PC-3 (cell line): ENCODE measurements at regions not wholly inside any gene's neighbourhood (a gene's known extent, or its start where the extent isn't known, plus 50 kb on each side); places are given as distances from the start of the nearest gene placed in this dataset.
"Not testable (repeated sequence)": the region's sequence is repeated elsewhere in the genome, so short reads cannot be mapped to it uniquely, and the experiment has no call there.

Experiments used
- ATAC-seq: fragments of 200-7000 bp; cut with Tn5 transposase; 2 replicates; pipeline ENCODE4 v1.9.1; 2020; ENCODE audit warnings: mild to moderate bottlenecking, moderate library complexity
- BruUV-seq: library from RNA; stranded (reverse); fragments of 400-500 nt; replicated peaks from 2 replicates; lab custom pipeline; 2021; lab: Mats Ljungman, UMichigan
- CTCF ChIA-PET: fragments of 300-600 bp; sonication (Branson Sonifier 250); formaldehyde crosslinking; loops from one replicate; lab custom pipeline; 2022; ENCODE audit warnings: antibody characterized with exemption; lab: Charles Lee
- POLR2A ChIA-PET: fragments of 300-600 bp; sonication (Branson Sonifier 250); formaldehyde crosslinking; loops from one replicate; lab custom pipeline; 2022; ENCODE audit warnings: antibody characterized with exemption; ENCODE audit not compliant: unreplicated experiment; lab: Charles Lee
- DNase-seq: peaks from one replicate; pipeline ENCODE4 v3.0.0-alpha.2; 2015
- H2AFZ ChIP-seq: fragments of 300-600 bp; sonication (generic); 2 replicates; pipeline ENCODE4 v1.6.0; 2016; ENCODE audit warnings: antibody characterized with exemption, low read length
- H3F3A ChIP-seq: fragments of 300-600 bp; sonication (generic); one replicate; pipeline ENCODE4 v1.6.0; 2017; ENCODE audit warnings: antibody characterized with exemption, low read length, control low read depth, mild to moderate bottlenecking; ENCODE audit not compliant: unreplicated experiment
- H3K27ac ChIP-seq: fragments of 300-600 bp; sonication (generic); 2 replicates; pipeline ENCODE4 v1.5.1; 2016; ENCODE audit warnings: mild to moderate bottlenecking, low read length
- H3K27me3 ChIP-seq: fragments of 300-600 bp; sonication (generic); 2 replicates; pipeline ENCODE4 v1.6.1; 2016; ENCODE audit warnings: low read length, mixed read lengths
- H3K36me3 ChIP-seq: fragments of 300-600 bp; sonication (generic); 2 replicates; pipeline ENCODE4 v1.6.1; 2016; ENCODE audit warnings: low read depth, mixed run types, low read length, mixed read lengths
- H3K4me1 ChIP-seq: fragments of 300-600 bp; sonication (generic); 2 replicates; pipeline ENCODE4 v1.5.1; 2016; ENCODE audit warnings: low read length; ENCODE audit not compliant: insufficient read depth
- H3K4me2 ChIP-seq: fragments of 300-600 bp; sonication (generic); 2 replicates; pipeline ENCODE4 v1.6.0; 2016; ENCODE audit warnings: low read length
- H3K4me3 ChIP-seq: fragments of 300-600 bp; sonication (generic); 2 replicates; pipeline ENCODE4 v1.5.1; 2016; ENCODE audit warnings: mild to moderate bottlenecking, low read length, mixed read lengths
- H3K79me2 ChIP-seq: fragments of 300-600 bp; sonication (generic); 2 replicates; pipeline ENCODE4 v1.6.1; 2017; ENCODE audit warnings: low read length, mixed read lengths
- H3K9ac ChIP-seq: fragments of 300-600 bp; sonication (generic); 2 replicates; pipeline ENCODE4 v1.6.0; 2016; ENCODE audit warnings: mild to moderate bottlenecking, low read length
- H3K9me2 ChIP-seq: fragments of 300-600 bp; sonication (generic); replicated peaks from 2 replicates; pipeline ENCODE4 v1.6.1; 2016; ENCODE audit warnings: mixed run types, low read length, mixed read lengths
- H3K9me3 ChIP-seq: fragments of 300-600 bp; sonication (generic); 2 replicates; pipeline ENCODE4 v1.6.1; 2016; ENCODE audit warnings: low read length, mixed read lengths
- H4K20me1 ChIP-seq: fragments of 300-600 bp; sonication (generic); 2 replicates; pipeline ENCODE4 v1.6.1; 2016; ENCODE audit warnings: low read length, mixed read lengths
- EZH2 ChIP-seq: fragments of 300-600 bp; sonication (generic); IDR thresholded peaks from one replicate; pipeline ENCODE4 v1.6.1; 2017; ENCODE audit warnings: antibody characterized with exemption, mild to moderate bottlenecking, low read length; ENCODE audit not compliant: unreplicated experiment
- EZH2phosphoT487 ChIP-seq: fragments of 300-600 bp; sonication (generic); IDR thresholded peaks from 2 replicates; pipeline ENCODE4 v1.6.1; 2018; ENCODE audit warnings: mild to moderate bottlenecking, antibody characterized with exemption, low read length, borderline replicate concordance
- intact Hi-C: fragments of 100-400 bp; cut with micrococcal nuclease; formaldehyde crosslinking; loops from 2 replicates; pipeline ENCODE4 v1.9.0; 2023
- TF ChIP-seq, protein P1 (sequence below): fragments of 300-600 bp; sonication (generic); conservative IDR thresholded peaks from 2 replicates; pipeline ENCODE4 v1.5.1; 2017; ENCODE audit warnings: antibody characterized with exemption, low read depth, mild to moderate bottlenecking, low read length

DNA sequence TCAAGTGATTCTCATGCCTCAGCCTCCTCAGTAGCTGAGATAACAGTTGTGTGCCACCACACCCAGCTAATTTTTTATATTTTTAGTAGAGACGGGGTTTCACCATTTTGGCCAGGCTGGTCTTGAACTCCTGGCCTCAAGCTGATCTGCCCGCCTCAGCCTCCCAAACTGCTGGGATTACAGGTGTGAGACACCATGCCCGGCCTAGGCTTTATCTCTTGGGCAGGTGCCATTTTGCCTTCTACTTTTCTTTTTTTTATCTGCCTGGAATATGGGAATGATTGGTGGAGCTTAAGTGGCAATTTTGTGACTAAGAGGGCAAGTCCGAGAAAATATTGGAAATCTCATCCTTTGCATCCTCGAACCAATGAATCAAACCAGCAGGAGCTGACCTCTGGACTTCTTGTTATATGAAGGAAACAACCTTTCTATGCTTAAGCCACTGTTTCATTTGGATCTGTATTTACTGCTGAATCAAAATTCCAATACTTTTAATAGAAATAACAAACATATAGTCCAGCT is 128.9 kb upstream of the ZNF217 start:
- BruUV-seq = no TSS peak
- no peaks in the 10 kb centered on the region for H3K79me2 ChIP-seq
- intact Hi-C loops = no loop called here
- POLR2A ChIA-PET = no interaction called here
- H3K9me3 ChIP-seq = no peaks in the 10 kb centered on the region
- CTCF ChIA-PET = no interaction called here
- H3K9ac ChIP-seq = no peak overlapping the region
- no peak overlapping the region for H3K4me3 ChIP-seq
- H2AFZ ChIP-seq = no peak overlapping the region
- no peaks in the 10 kb centered on the region for H3K27me3 ChIP-seq
- H4K20me1 ChIP-seq = no peaks in the 10 kb centered on the region
- H3F3A ChIP-seq = no peaks in the 10 kb centered on the region
- TF ChIP-seq EZH2phosphoT487 (no peak), EZH2 (no peak)
- TF ChIP-seq, protein P1, sequence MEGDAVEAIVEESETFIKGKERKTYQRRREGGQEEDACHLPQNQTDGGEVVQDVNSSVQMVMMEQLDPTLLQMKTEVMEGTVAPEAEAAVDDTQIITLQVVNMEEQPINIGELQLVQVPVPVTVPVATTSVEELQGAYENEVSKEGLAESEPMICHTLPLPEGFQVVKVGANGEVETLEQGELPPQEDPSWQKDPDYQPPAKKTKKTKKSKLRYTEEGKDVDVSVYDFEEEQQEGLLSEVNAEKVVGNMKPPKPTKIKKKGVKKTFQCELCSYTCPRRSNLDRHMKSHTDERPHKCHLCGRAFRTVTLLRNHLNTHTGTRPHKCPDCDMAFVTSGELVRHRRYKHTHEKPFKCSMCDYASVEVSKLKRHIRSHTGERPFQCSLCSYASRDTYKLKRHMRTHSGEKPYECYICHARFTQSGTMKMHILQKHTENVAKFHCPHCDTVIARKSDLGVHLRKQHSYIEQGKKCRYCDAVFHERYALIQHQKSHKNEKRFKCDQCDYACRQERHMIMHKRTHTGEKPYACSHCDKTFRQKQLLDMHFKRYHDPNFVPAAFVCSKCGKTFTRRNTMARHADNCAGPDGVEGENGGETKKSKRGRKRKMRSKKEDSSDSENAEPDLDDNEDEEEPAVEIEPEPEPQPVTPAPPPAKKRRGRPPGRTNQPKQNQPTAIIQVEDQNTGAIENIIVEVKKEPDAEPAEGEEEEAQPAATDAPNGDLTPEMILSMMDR = no peak
- ATAC-seq = no peak
- H3K9me2 ChIP-seq = no peaks in the 10 kb centered on the region
- no peak overlapping the region for H3K4me2 ChIP-seq
- H3K36me3 ChIP-seq = no peaks in the 10 kb centered on the region
- no peak for DNase-seq
- peaks cover 9% of the 10 kb centered on the region for H3K4me1 ChIP-seq
- H3K27ac ChIP-seq = no peak overlapping the region

DNA sequence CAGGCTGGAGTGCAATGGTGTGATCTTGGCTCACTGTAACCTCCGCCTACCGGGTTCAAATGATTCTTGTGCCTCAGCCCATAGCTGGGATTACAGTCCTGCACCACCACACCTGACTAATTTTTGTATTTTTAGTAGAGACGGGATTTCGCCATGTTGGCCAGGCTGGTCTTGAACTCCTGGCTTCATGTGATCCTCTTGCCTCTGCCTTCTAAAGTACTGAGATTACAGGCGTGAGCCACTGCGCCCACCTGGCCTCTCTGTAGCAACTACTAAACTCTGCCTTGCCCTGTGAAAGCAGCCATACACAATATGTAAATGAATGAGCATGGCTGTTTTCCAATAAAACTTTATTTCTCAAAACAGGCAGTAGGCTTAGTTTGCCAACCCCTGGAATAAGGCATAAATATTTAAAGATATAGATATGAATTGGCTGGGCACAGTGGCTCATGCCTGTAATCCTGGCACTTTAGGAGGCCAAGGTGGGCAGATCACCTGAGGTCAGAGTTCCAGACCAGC is 127.9 kb upstream of the ZNF217 start:
- H3K79me2 ChIP-seq, H3K27me3 ChIP-seq, H2AFZ ChIP-seq, POLR2A ChIA-PET, H3K9ac ChIP-seq, DNase-seq, H4K20me1 ChIP-seq, ATAC-seq, H3F3A ChIP-seq, H3K9me2 ChIP-seq, H3K4me3 ChIP-seq, H3K4me1 ChIP-seq, H3K36me3 ChIP-seq, CTCF ChIA-PET, BruUV-seq, H3K9me3 ChIP-seq, intact Hi-C loops: not testable (repeated sequence)
- Histone ChIP-seq H3K27ac (peak overlapping the region; percentile 28), H3K4me2 (0 out of 2 replicates have a peak overlapping the region, but pooled peaks have one; percentile 0)

DNA sequence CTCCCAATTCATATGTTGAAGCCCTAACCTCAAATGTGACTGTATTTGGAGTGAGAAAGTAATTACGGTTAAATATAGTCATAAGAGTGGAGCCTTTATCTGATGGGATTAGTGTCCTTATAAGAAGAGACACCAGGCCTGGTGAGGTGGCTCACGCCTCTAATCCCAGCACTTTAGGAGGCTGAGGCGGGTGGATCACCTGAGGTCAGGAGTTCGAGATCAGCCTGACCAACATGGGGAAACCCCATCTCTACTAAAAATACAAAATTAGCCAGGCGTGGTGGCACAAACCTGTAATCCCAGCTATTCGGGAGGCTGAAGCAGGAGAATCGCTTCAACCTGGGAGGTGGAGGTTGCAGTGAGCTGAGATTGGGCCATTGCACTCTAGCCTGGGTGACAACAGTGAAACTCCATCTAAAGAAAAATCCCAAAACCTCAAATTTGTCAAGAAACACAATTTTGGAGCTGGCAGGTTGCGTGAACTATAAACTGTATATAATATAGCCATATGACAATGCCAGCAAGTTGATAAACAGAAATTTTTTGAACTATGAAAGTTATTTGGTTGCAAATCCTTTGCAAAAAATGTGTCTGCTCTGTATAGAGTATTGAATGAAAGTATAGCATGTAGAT is 125.6 kb upstream of the ZNF217 start:
- H2AFZ ChIP-seq, intact Hi-C loops, H3K27me3 ChIP-seq, H3K9ac ChIP-seq, H3K79me2 ChIP-seq, H3F3A ChIP-seq, H3K4me3 ChIP-seq, H3K9me2 ChIP-seq, ATAC-seq, POLR2A ChIA-PET, DNase-seq, H3K27ac ChIP-seq, H3K9me3 ChIP-seq, CTCF ChIA-PET, H4K20me1 ChIP-seq, H3K4me1 ChIP-seq, H3K36me3 ChIP-seq, H3K4me2 ChIP-seq, BruUV-seq: not testable (repeated sequence)
